ENCODE measurements at regions not wholly inside any gene's neighbourhood (a gene's known extent, or its start where the extent isn't known, plus 50 kb on each side); places are given as distances from the start of the nearest gene placed in this dataset.

- H3K9me3 Mint-ChIP-seq = peaks cover 1% of the 10 kb centered on the region
- DNase-seq (ENCODE audit: low spot score in 2 of 2) (no peak), ATAC-seq (ENCODE audit: low read depth) (no peak)
- no peak overlapping the region for H3K4me3 Mint-ChIP-seq
- no peaks in the 10 kb centered on the region for H3K36me3 Mint-ChIP-seq
- no peaks in the 10 kb centered on the region for H3K27me3 Mint-ChIP-seq
- H3K27ac Mint-ChIP-seq = no peak overlapping the region
- H3K4me1 Mint-ChIP-seq = peaks cover 20% of the 10 kb centered on the region
Measured at GRCh38 chr12:9389796-9390195, 181.6 kb upstream of the PZP start.

- Mint-ChIP-seq H3K27me3 (no peaks in the 10 kb centered on the region), H3K36me3 (no peaks in the 10 kb centered on the region), H3K9me3 (peaks cover 1% of the 10 kb centered on the region), H3K4me3 (no peak overlapping the region), H3K27ac (peak overlapping the region; percentile 16), H3K4me1 (peaks cover 23% of the 10 kb centered on the region)
- DNase-seq (ENCODE audit: low spot score in 2 of 2) (no peak), ATAC-seq (ENCODE audit: low read depth) (peak; percentile 61)
Measured at GRCh38 chr12:9388379-9388778, 180.2 kb upstream of the PZP start.

- peak; percentile 34 for ATAC-seq (ENCODE audit: low read depth)
- no peak for DNase-seq (ENCODE audit: low spot score in 2 of 2)
- Mint-ChIP-seq H3K36me3 (no peaks in the 10 kb centered on the region), H3K4me1 (peaks cover 23% of the 10 kb centered on the region), H3K27me3 (no peaks in the 10 kb centered on the region), H3K27ac (no peak overlapping the region), H3K9me3 (peaks cover 1% of the 10 kb centered on the region), H3K4me3 (no peak overlapping the region)
Measured at GRCh38 chr12:9387450-9387849, 179.3 kb upstream of the PZP start.

GRCh38 chr12:9383585-9383984 lies 175.4 kb upstream of the PZP start:
- no peak for ATAC-seq (ENCODE audit: low read depth)
- Mint-ChIP-seq H3K27me3 (no peaks in the 10 kb centered on the region), H3K9me3 (peaks cover 1% of the 10 kb centered on the region), H3K36me3 (no peaks in the 10 kb centered on the region), H3K4me1 (peaks cover 16% of the 10 kb centered on the region), H3K27ac (no peak overlapping the region), H3K4me3 (no peak overlapping the region)
- DNase-seq (ENCODE audit: low spot score in 2 of 2) = no peak

- Mint-ChIP-seq H3K27me3 (no peaks in the 10 kb centered on the region), H3K9me3 (peaks cover 1% of the 10 kb centered on the region), H3K4me1 (peaks cover 2% of the 10 kb centered on the region), H3K4me3 (no peak overlapping the region), H3K36me3 (no peaks in the 10 kb centered on the region), H3K27ac (no peak overlapping the region)
- ATAC-seq (ENCODE audit: low read depth) (no peak), DNase-seq (ENCODE audit: low spot score in 2 of 2) (no peak)
Measured at GRCh38 chr12:9381619-9382018, 173.4 kb upstream of the PZP start.

GRCh38 chr12:9380650-9381049 lies 172.5 kb upstream of the PZP start:
- no peaks in the 10 kb centered on the region for H3K36me3 Mint-ChIP-seq
- no peak overlapping the region for H3K27ac Mint-ChIP-seq
- H3K27me3 Mint-ChIP-seq = no peaks in the 10 kb centered on the region
- no peak overlapping the region for H3K4me3 Mint-ChIP-seq
- DNase-seq (ENCODE audit: low spot score in 2 of 2) (no peak), ATAC-seq (ENCODE audit: low read depth) (no peak)
- no peaks in the 10 kb centered on the region for H3K9me3 Mint-ChIP-seq
- peaks cover 2% of the 10 kb centered on the region for H3K4me1 Mint-ChIP-seq

GRCh38 chr12:9379023-9379742 lies 171.0 kb upstream of the PZP start:
- ATAC-seq (ENCODE audit: low read depth) (no peak), DNase-seq (ENCODE audit: low spot score in 2 of 2) (no peak)
- no peak overlapping the region for H3K4me3 Mint-ChIP-seq
- H3K27me3 Mint-ChIP-seq = no peaks in the 10 kb centered on the region
- no peaks in the 10 kb centered on the region for H3K36me3 Mint-ChIP-seq
- H3K9me3 Mint-ChIP-seq = no peaks in the 10 kb centered on the region
- peaks cover 2% of the 10 kb centered on the region for H3K4me1 Mint-ChIP-seq
- no peak overlapping the region for H3K27ac Mint-ChIP-seq

- Mint-ChIP-seq H3K27ac (no peak overlapping the region), H3K27me3 (no peaks in the 10 kb centered on the region), H3K36me3 (no peaks in the 10 kb centered on the region), H3K9me3 (no peaks in the 10 kb centered on the region), H3K4me1 (no peaks in the 10 kb centered on the region), H3K4me3 (no peak overlapping the region)
- ATAC-seq (ENCODE audit: low read depth) (no peak), DNase-seq (ENCODE audit: low spot score in 2 of 2) (no peak)
Measured at GRCh38 chr12:9378430-9378835, 170.2 kb upstream of the PZP start.

- no peaks in the 10 kb centered on the region for H3K27me3 Mint-ChIP-seq
- DNase-seq (ENCODE audit: low spot score in 2 of 2) (no peak), ATAC-seq (ENCODE audit: low read depth) (no peak)
- H3K36me3 Mint-ChIP-seq = no peaks in the 10 kb centered on the region
- no peak overlapping the region for H3K27ac Mint-ChIP-seq
- no peak overlapping the region for H3K4me3 Mint-ChIP-seq
- H3K4me1 Mint-ChIP-seq = no peaks in the 10 kb centered on the region
- no peaks in the 10 kb centered on the region for H3K9me3 Mint-ChIP-seq
Measured at GRCh38 chr12:9372202-9372601, 164.0 kb upstream of the PZP start.

- no peaks in the 10 kb centered on the region for H3K9me3 Mint-ChIP-seq
- ATAC-seq (ENCODE audit: low read depth) = no peak
- H3K4me3 Mint-ChIP-seq = no peak overlapping the region
- H3K27ac Mint-ChIP-seq = no peak overlapping the region
- no peaks in the 10 kb centered on the region for H3K36me3 Mint-ChIP-seq
- no peaks in the 10 kb centered on the region for H3K27me3 Mint-ChIP-seq
- H3K4me1 Mint-ChIP-seq = peaks cover 33% of the 10 kb centered on the region
- DNase-seq (ENCODE audit: low spot score in 2 of 2) = no peak
Measured at GRCh38 chr12:9367828-9368227, 159.6 kb upstream of the PZP start.

GRCh38 chr12:9367201-9367600 lies 159.0 kb upstream of the PZP start:
- H3K36me3 Mint-ChIP-seq = no peaks in the 10 kb centered on the region
- ATAC-seq (ENCODE audit: low read depth) (no peak), DNase-seq (ENCODE audit: low spot score in 2 of 2) (no peak)
- H3K9me3 Mint-ChIP-seq = no peaks in the 10 kb centered on the region
- no peaks in the 10 kb centered on the region for H3K27me3 Mint-ChIP-seq
- peaks cover 34% of the 10 kb centered on the region for H3K4me1 Mint-ChIP-seq
- no peak overlapping the region for H3K4me3 Mint-ChIP-seq
- H3K27ac Mint-ChIP-seq = no peak overlapping the region

GRCh38 chr12:9365296-9365695 lies 157.1 kb upstream of the PZP start:
- no peak for DNase-seq (ENCODE audit: low spot score in 2 of 2)
- ATAC-seq (ENCODE audit: low read depth) = no peak
- no peaks in the 10 kb centered on the region for H3K9me3 Mint-ChIP-seq
- H3K27me3 Mint-ChIP-seq = peaks cover 2% of the 10 kb centered on the region
- no peak overlapping the region for H3K4me3 Mint-ChIP-seq
- H3K4me1 Mint-ChIP-seq = peaks cover 42% of the 10 kb centered on the region
- peak overlapping the region; percentile 90 for H3K27ac Mint-ChIP-seq
- no peaks in the 10 kb centered on the region for H3K36me3 Mint-ChIP-seq

GRCh38 chr12:9364224-9365176 lies 156.3 kb upstream of the PZP start:
- Mint-ChIP-seq H3K4me1 (peaks cover 42% of the 10 kb centered on the region), H3K27ac (peak overlapping the region; percentile 90), H3K4me3 (peak overlapping the region; percentile 83), H3K9me3 (no peaks in the 10 kb centered on the region), H3K36me3 (no peaks in the 10 kb centered on the region), H3K27me3 (peaks cover 2% of the 10 kb centered on the region)
- peak; percentile 90 for ATAC-seq (ENCODE audit: low read depth)
- DNase-seq (ENCODE audit: low spot score in 2 of 2) = peak; percentile 37 to 46

- H3K4me3 Mint-ChIP-seq = peak overlapping the region; percentile 22
- H3K27ac Mint-ChIP-seq = peak overlapping the region; percentile 90
- no peaks in the 10 kb centered on the region for H3K9me3 Mint-ChIP-seq
- H3K4me1 Mint-ChIP-seq = peaks cover 42% of the 10 kb centered on the region
- peaks cover 2% of the 10 kb centered on the region for H3K27me3 Mint-ChIP-seq
- ATAC-seq (ENCODE audit: low read depth) = no peak
- no peaks in the 10 kb centered on the region for H3K36me3 Mint-ChIP-seq
- DNase-seq (ENCODE audit: low spot score in 2 of 2) = no peak
Measured at GRCh38 chr12:9363145-9363544, 154.9 kb upstream of the PZP start.
